Retinal pigment epithelial cell (primary cell): ENCODE measurements at regions not wholly inside any gene's neighbourhood (a gene's known extent, or its start where the extent isn't known, plus 50 kb on each side); places are given as distances from the start of the nearest gene placed in this dataset.

ENCODE experiments used
- DNase-seq: peaks from one replicate; pipeline ENCODE4 v3.0.0-alpha.2; 2010; ENCODE audit warnings: low read depth
- H3K4me3 ChIP-seq: 2 replicates; pipeline ENCODE4 v1.5.1; 2011; ENCODE audit warnings: mild to moderate bottlenecking, low read length, control low read depth, moderate library complexity
- CTCF ChIP-seq: conservative IDR thresholded peaks from 2 replicates; pipeline ENCODE4 v1.5.1; 2011; ENCODE audit warnings: low read depth, low read length, control low read depth, inconsistent platforms

- H3K4me3 ChIP-seq, result no peak overlapping the region
- no peak for DNase-seq
- no peak for TF ChIP-seq CTCF
These were observed 131.4 kb upstream of the CTSO start for GRCh38 chr4:156085100-156085499.

GRCh38 chr4:156084373-156084772, 130.7 kb upstream of the CTSO start:
- no peak overlapping the region for H3K4me3 ChIP-seq
- DNase-seq, result no peak
- TF ChIP-seq CTCF, result no peak

- no peak overlapping the region for H3K4me3 ChIP-seq
- DNase-seq, result no peak
These were observed 120.3 kb upstream of the CTSO start for GRCh38 chr4:156073976-156074375.

GRCh38 chr4:156060661-156061060, 107.0 kb upstream of the CTSO start:
- H3K4me3 ChIP-seq, result no peak overlapping the region
- DNase-seq, result no peak
- TF ChIP-seq CTCF, result no peak

More at GRCh38 chr4:156073976-156074375, 120.3 kb upstream of the CTSO start:
- no peak for TF ChIP-seq CTCF

GRCh38 chr4:156053174-156053573, 99.5 kb upstream of the CTSO start:
- no peak overlapping the region for H3K4me3 ChIP-seq
- no peak for DNase-seq
- no peak for TF ChIP-seq CTCF

- H3K4me3 ChIP-seq, result no peak overlapping the region
- no peak for TF ChIP-seq CTCF
- no peak for DNase-seq
These were observed 98.5 kb upstream of the CTSO start for GRCh38 chr4:156052116-156052515.

- no peak for TF ChIP-seq CTCF
These were observed 85.1 kb upstream of the CTSO start for GRCh38 chr4:156038772-156039171.

More at GRCh38 chr4:156038772-156039171, 85.1 kb upstream of the CTSO start:
- no peak overlapping the region for H3K4me3 ChIP-seq
- no peak for DNase-seq
